CD1c-positive myeloid dendritic cell (primary cell): ENCODE measurements at regions not wholly inside any gene's neighbourhood (a gene's known extent, or its start where the extent isn't known, plus 50 kb on each side); places are given as distances from the start of the nearest gene placed in this dataset.
A peak's percentile ranks its signal among the peaks of the same experiment; 100 is the strongest.

ENCODE experiments used
- DNase-seq: peaks from one replicate; pipeline ENCODE4 v3.0.0-alpha.2; 2016; ENCODE audit errors: extremely low spot score

GRCh38 chr6:53417141-53417540, 68.4 kb upstream of the ELOVL5 start:
- DNase-seq, result no peak

GRCh38 chr6:53413326-53413725, 64.6 kb upstream of the ELOVL5 start:
- DNase-seq, result no peak

GRCh38 chr6:53412751-53413150, 64.0 kb upstream of the ELOVL5 start:
- DNase-seq, result no peak

DNA sequence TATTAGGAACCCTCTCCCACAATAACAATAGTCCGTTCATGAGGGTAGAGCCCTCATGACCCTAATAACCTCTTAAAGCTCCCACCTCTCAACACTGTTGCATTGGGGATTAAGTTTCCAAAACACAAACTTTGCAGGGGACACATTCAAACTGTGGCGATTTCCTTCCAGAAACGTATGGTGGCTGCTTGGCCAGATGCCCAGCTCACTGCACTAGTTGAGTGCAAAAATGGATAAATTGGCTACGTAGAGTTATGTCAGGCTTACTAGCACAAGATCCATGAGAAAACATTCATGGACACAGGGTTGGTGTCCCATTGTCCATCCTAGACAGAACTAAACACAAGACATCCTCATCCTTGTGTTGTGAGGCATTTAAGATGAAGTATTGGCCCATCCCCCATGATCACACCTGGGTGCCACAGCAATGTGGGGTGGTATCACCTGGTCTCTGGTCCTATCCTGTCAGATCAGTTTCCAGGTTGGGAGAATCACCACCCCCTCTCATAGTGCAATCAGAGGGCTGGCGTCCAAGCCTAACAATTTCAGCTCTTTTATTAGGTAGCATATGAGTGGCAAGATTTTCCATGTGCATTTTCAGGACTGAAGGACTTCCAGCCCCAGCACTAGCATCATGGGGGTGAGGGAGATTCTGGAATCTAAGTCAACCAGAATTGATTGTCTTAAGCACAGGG, 63.4 kb upstream of the ELOVL5 start:
- DNase-seq, result no peak

GRCh38 chr6:53411451-53411850, 62.7 kb upstream of the ELOVL5 start:
- DNase-seq, result no peak

- peak; percentile 49 for DNase-seq
These were observed 61.9 kb upstream of the ELOVL5 start for GRCh38 chr6:53410508-53411258.

GRCh38 chr6:53408826-53409225, 60.1 kb upstream of the ELOVL5 start:
- no peak for DNase-seq

DNA sequence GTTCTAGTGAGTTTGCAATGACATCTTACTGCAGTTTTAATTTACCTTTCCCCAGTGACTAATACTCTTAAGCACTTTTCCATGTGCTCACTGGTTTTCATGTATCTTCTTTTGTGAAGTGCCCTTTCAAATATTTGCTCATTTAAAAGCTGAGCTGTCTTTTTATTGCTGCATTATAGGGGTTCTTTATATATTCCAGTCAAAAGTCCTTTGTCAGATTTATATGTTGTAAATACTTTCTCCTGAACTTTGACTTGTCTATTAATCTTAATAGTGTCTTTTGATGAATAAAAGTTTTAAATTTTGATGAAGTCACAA, 50.2 kb upstream of the ELOVL5 start:
- DNase-seq, result no peak

- no peak for DNase-seq
These were observed 49.7 kb upstream of the ELOVL5 start for GRCh38 chr6:53398247-53399026.
